PC-3 (cell line): ENCODE measurements at regions not wholly inside any gene's neighbourhood (a gene's known extent, or its start where the extent isn't known, plus 50 kb on each side); places are given as distances from the start of the nearest gene placed in this dataset.

ENCODE experiments used
- CTCF ChIP-seq: fragments of 300-600 bp; sonication (generic); conservative IDR thresholded peaks from 2 replicates; pipeline ENCODE4 v1.5.1; 2017; ENCODE audit warnings: antibody characterized with exemption, low read depth, mild to moderate bottlenecking, low read length
- EZH2 ChIP-seq: fragments of 300-600 bp; sonication (generic); IDR thresholded peaks from one replicate; pipeline ENCODE4 v1.6.1; 2017; ENCODE audit warnings: antibody characterized with exemption, mild to moderate bottlenecking, low read length; ENCODE audit not compliant: unreplicated experiment

GRCh38 chr1:59165353-59165752 lies 131.5 kb upstream of the FGGY start:
- TF ChIP-seq CTCF (no peak), EZH2 (no peak)
